ENCODE measurements at regions not wholly inside any gene's neighbourhood (a gene's known extent, or its start where the extent isn't known, plus 50 kb on each side); places are given as distances from the start of the nearest gene placed in this dataset.

DNA sequence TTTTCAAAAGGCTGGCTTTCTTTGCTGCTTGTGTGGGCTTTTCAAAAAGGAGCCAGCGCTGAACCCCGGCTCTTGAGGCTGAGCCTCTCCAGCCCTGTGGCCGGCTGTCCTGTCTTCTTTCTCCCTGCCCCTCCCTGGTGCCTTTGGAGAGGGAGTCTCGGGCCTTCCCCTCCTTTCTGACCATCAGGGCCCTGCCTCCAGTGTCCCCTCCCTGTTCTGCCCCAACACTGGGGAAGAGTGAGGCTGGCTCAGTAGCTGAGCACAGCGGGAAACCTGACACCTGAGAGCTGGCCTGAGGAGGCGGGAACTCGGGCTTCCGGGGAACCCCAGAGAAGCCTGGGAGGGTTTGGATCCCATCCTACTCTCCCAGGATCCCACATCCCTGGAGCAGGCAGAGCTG is 232.1 kb downstream of the LOXHD1 start:
- TF ChIP-seq, protein P1, sequence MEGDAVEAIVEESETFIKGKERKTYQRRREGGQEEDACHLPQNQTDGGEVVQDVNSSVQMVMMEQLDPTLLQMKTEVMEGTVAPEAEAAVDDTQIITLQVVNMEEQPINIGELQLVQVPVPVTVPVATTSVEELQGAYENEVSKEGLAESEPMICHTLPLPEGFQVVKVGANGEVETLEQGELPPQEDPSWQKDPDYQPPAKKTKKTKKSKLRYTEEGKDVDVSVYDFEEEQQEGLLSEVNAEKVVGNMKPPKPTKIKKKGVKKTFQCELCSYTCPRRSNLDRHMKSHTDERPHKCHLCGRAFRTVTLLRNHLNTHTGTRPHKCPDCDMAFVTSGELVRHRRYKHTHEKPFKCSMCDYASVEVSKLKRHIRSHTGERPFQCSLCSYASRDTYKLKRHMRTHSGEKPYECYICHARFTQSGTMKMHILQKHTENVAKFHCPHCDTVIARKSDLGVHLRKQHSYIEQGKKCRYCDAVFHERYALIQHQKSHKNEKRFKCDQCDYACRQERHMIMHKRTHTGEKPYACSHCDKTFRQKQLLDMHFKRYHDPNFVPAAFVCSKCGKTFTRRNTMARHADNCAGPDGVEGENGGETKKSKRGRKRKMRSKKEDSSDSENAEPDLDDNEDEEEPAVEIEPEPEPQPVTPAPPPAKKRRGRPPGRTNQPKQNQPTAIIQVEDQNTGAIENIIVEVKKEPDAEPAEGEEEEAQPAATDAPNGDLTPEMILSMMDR (IDR thresholded peaks at IDR 0.05): no peak
- TF ChIP-seq EZH2 (IDR thresholded peaks at IDR 0.05) (no peak), EZH2phosphoT487 (IDR thresholded peaks at IDR 0.05) (no peak)
